Thyroid gland (tissue), 4 donors: ENCODE measurements at regions not wholly inside any gene's neighbourhood (a gene's known extent, or its start where the extent isn't known, plus 50 kb on each side); places are given as distances from the start of the nearest gene placed in this dataset.
"Not testable (repeated sequence)": the region's sequence is repeated elsewhere in the genome, so short reads cannot be mapped to it uniquely, and the experiment has no call there.

Experiments used
- DNase-seq, 2 donors: peaks; one replicate each; pipeline ENCODE4 v3.0.0-alpha.2; 2019
- H3K27ac ChIP-seq, 3 donors: fragments of 200-600 bp; sonication (generic); 1 replicate in 2 of 3; 2 replicates in 1 of 3; pipeline ENCODE4 v1.5.1; 2016 to 2019; ENCODE audit warnings: mild to moderate bottlenecking in 1 of 3, moderate library complexity in 1 of 3
- H3K27me3 ChIP-seq: fragments of 200-600 bp; sonication (generic); one replicate; pipeline ENCODE4 v1.5.1; 2019
- H3K36me3 ChIP-seq, 2 donors: fragments of 200-600 bp; sonication (generic); one replicate each; pipeline ENCODE4 v1.5.1; 2016 to 2019
- H3K4me1 ChIP-seq, 2 donors: fragments of 200-600 bp; sonication (generic); one replicate each; pipeline ENCODE4 v1.5.1; 2017 to 2019
- H3K4me3 ChIP-seq, 3 donors: fragments of 200-600 bp; sonication (generic); replicated peaks in 1 of 3; 1 replicate in 2 of 3; 2 replicates in 1 of 3; pipeline ENCODE4 v1.5.1; 2016; ENCODE audit warnings: mild to moderate bottlenecking in 1 of 3
- H3K9me3 ChIP-seq: fragments of 200-600 bp; sonication (generic); one replicate; pipeline ENCODE4 v1.5.1; 2017
- CTCF ChIP-seq, 6 experiments: fragments of 200-600 bp in 3 of 6; fragments of 450-650 bp in 3 of 6; sonication (generic) in 3 of 6; IDR thresholded peaks; one replicate each; pipeline ENCODE4 v1.5.1; 2016 to 2019; ENCODE audit warnings: antibody characterized with exemption in 6 of 6, mild to moderate bottlenecking in 2 of 6, inconsistent platforms in 1 of 6, moderate library complexity in 1 of 6
- POLR2A ChIP-seq, 2 donors: fragments of 450-650 bp; IDR thresholded peaks; one replicate each; pipeline ENCODE4 v1.6.1; 2017; ENCODE audit warnings: antibody characterized with exemption in 2 of 2, mild to moderate bottlenecking in 2 of 2, moderate library complexity in 1 of 2
- WGBS, 2 donors: methylation state at CpG; one replicate each; pipeline ENCODE4 v1.1.5; 2017; 5-methylcytosine and 5-hydroxymethylcytosine counted together
- intact Hi-C: fragments of 100-400 bp; cut with DNase I; formaldehyde crosslinking; loops from one replicate; pipeline ENCODE4 v1.15.1; 2023

GRCh38 chrX:116317409-116317808 lies 119.0 kb upstream of the SLC6A14 start:
- intact Hi-C loops, result no loop called here
- H3K4me1 ChIP-seq, result peaks cover 0 to 3% of the 10 kb centered on the region in 2 donors
- no peak overlapping the region for H3K4me3 ChIP-seq
- TF ChIP-seq POLR2A (IDR thresholded peaks at IDR 0.05), result no peak
- TF ChIP-seq CTCF (IDR thresholded peaks at IDR 0.05), result no peak
- 83% methylated on average over 1 of the region's 3 CpGs; no CpG with 5 or more reads in 1 of the 2 donors for WGBS, 2 donors
- no peak overlapping the region for H3K27ac ChIP-seq
- DNase-seq, result peak; percentile 66 to 85
- H3K36me3 ChIP-seq, result no peaks in the 10 kb centered on the region
- no peaks in the 10 kb centered on the region for H3K27me3 ChIP-seq
- H3K9me3 ChIP-seq, result no peaks in the 10 kb centered on the region

- intact Hi-C loops, result no loop called here
- no peak overlapping the region for H3K4me3 ChIP-seq
- H3K9me3 ChIP-seq, result no peaks in the 10 kb centered on the region
- DNase-seq, result no peak
- 83 to 100% methylated on average over 1 of the region's 1 CpG for WGBS, 2 donors
- no peaks in the 10 kb centered on the region for H3K27me3 ChIP-seq
- H3K4me1 ChIP-seq, result peaks cover 0 to 3% of the 10 kb centered on the region in 2 donors
- no peak overlapping the region for H3K27ac ChIP-seq
- TF ChIP-seq POLR2A (IDR thresholded peaks at IDR 0.05), result no peak
- no peak for TF ChIP-seq CTCF (IDR thresholded peaks at IDR 0.05)
- no peaks in the 10 kb centered on the region for H3K36me3 ChIP-seq
Measured at GRCh38 chrX:116318672-116319071, 117.7 kb upstream of the SLC6A14 start.

GRCh38 chrX:116321711-116322110 lies 114.7 kb upstream of the SLC6A14 start:
- no peak for DNase-seq
- no peak for TF ChIP-seq CTCF (IDR thresholded peaks at IDR 0.05)
- no peak for TF ChIP-seq POLR2A (IDR thresholded peaks at IDR 0.05)
- Histone ChIP-seq H3K36me3 (no peaks in the 10 kb centered on the region), H3K9me3 (no peaks in the 10 kb centered on the region), H3K4me1 (peaks cover 0 to 3% of the 10 kb centered on the region in 2 donors), H3K4me3 (no peak overlapping the region), H3K27me3 (no peaks in the 10 kb centered on the region), H3K27ac (no peak overlapping the region)
- intact Hi-C loops, result no loop called here
- 70 to 82% methylated on average over 2 of the region's 2 CpGs for WGBS, 2 donors

GRCh38 chrX:116332026-116332425 lies 104.4 kb upstream of the SLC6A14 start:
- H3K9me3 ChIP-seq, DNase-seq, H3K36me3 ChIP-seq, H3K4me1 ChIP-seq, H3K4me3 ChIP-seq, H3K27ac ChIP-seq, intact Hi-C loops, H3K27me3 ChIP-seq: not testable (repeated sequence)
- 69 to 72% methylated on average over 7 of the region's 7 CpGs for WGBS, 2 donors

GRCh38 chrX:116334797-116335196 lies 101.6 kb upstream of the SLC6A14 start:
- H3K9me3 ChIP-seq, H3K4me3 ChIP-seq, H3K4me1 ChIP-seq, H3K27ac ChIP-seq, intact Hi-C loops, DNase-seq, H3K36me3 ChIP-seq, H3K27me3 ChIP-seq: not testable (repeated sequence)
- WGBS, 2 donors, result 44 to 51% methylated on average over 7 of the region's 7 CpGs

- DNase-seq, result no peak
- Histone ChIP-seq H3K36me3 (no peaks in the 10 kb centered on the region), H3K27ac (no peak overlapping the region), H3K4me1 (no peaks in the 10 kb centered on the region), H3K4me3 (no peak overlapping the region), H3K27me3 (no peaks in the 10 kb centered on the region), H3K9me3 (no peaks in the 10 kb centered on the region)
- TF ChIP-seq POLR2A (IDR thresholded peaks at IDR 0.05) (no peak), CTCF (IDR thresholded peaks at IDR 0.05) (no peak)
- intact Hi-C loops, result no loop called here
- 90 to 100% methylated on average over 1 of the region's 1 CpG for WGBS, 2 donors
Measured at GRCh38 chrX:116339407-116339806, 97.0 kb upstream of the SLC6A14 start.
